Stimulated activated CD8-positive, alpha-beta memory T cell treated with anti-CD3 and anti-CD28 coated beads, Interleukin-7, amount 100 ng/mL, for 24 hours (primary cell): ENCODE measurements at regions not wholly inside any gene's neighbourhood (a gene's known extent, or its start where the extent isn't known, plus 50 kb on each side); places are given as distances from the start of the nearest gene placed in this dataset.
"Not testable (repeated sequence)": the region's sequence is repeated elsewhere in the genome, so short reads cannot be mapped to it uniquely, and the experiment has no call there.

Source experiments
- DNase-seq: peaks from one replicate; pipeline ENCODE4 v3.0.0-alpha.2; 2020; ENCODE audit warnings: low read depth

DNA sequence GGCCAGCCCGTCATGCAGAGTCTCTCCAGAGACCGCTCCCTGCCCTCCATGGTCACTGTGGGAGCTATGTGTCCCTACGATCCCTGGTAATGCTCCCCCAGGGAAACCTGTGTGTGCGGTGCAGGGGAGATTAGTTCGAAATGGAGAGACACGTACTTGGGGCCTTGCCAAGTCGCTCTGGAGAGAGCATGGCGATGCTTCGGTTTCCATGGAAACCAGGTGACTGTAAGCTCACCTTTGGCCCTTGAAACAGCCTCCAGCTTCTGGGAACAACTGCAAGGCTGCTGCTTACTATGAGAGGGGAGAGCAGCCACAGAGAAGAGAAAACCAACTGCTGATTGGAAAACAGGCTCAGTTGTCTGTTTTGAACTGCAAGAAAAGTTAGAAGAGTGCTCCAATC is 879.7 kb upstream of the EEF2KMT start:
- DNase-seq: no peak

DNA sequence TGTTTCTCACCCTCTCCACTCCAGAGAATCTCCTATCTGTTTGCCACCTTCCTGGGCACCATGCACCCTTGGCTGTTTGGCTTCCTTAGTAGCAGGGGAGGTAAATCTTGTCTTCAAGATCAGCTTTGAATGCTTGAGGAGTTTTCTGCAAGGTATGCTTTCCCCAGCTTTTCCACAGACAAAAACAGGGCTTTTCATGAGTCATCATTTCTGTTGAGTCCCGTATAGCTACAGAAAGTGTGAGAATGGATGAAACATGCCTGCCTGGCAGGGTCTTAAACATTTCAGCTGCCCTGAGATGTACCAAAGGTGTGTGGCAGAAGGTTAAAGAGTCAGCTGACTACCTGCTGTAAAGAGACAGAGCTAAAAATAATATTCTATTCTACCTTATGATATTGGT is 875.2 kb upstream of the EEF2KMT start:
- DNase-seq: no peak

DNA sequence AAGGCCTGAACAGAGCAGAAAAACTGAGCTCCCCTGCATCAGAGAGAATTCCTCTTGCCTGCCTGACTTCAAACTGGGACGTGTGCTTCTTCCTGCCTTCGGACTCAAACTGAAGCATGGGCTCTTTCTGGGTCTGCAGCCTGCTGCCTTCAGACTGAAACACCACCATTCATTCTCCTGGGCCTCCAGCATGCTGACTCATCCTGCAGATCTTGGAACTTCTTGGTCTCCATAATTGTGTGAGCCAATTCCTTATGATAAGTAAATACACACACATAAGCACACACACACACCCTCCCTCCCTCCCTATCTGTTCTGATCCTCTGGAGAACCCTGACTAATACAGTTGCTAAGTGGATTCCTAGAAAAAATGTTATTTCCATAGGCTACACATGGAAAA is 874.3 kb upstream of the EEF2KMT start:
- no peak for DNase-seq

DNA sequence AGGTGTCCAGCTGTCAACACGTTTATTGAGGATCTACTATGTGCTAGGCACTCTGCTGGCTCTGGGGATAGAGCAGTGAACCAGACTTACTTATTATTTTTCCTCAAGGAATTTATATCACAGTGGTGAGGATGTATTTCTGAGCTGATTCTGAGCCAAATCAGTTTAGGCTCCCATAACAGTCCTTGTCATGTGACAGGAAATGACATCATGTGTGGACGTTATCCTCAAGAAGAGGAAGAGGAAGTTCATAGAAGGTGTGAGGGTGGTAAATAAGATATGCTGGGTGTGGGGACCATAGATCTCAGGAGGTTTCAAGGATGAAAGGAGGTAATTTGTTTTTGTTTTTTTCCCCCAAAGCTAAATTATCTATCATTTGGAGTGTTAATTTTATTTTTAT is 873.5 kb upstream of the EEF2KMT start:
- no peak for DNase-seq

DNA sequence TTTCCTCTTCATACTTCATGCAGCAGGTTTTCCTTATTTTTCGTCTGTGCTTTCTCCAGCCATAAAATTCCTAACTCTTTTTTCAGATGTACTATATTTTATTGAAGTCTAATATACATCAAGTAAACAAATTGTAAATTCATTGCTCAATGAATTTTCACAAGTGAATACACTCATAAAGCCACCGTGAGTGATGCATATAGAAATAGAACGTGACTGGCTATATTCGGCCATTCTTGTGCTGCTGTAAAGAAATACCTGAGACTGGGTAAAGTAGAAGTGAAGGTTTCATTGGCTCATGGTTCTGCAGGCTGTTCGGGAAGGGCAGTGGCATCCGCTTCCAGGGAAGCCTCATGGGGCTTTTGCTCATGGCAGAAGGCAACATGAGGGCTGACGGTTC is 868.4 kb upstream of the EEF2KMT start:
- no peak for DNase-seq

DNA sequence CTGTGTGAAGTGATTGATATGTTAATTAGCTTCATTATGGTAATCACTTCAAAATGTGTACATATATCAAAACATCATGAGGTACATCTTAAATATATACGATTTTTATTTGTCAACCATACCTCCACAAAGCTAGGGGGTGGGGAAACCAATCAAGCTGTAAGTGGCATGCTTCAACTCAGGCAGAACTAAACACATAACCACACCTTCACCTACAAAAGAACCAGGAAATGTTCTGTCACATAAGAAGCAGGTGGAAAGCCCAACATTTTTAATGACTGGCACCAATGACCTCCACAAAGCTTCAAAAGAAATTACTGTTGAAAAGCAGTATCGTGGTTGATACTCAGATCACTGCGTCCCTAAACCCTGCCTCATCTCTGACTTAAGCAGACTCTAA is 867.7 kb upstream of the EEF2KMT start:
- DNase-seq: no peak

DNA sequence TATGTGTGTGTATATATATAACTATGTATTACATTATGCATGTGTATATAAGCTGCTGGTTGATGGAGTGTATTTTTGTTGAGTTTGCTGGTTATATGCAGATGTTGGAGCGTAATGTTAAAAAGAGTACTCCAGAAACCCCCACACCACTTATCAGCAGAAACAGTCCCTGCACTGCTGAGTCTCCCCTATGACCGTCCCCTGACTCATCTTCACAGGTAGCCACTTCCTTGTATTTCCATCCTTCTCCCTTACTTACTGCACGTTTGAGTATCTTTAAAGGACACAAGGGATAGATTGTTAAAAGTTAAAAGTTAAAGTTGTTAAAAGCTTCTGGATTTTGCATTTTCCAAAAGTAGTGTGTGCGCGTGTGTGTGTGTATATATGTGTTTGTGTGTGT is 853.9 kb upstream of the EEF2KMT start:
- no peak for DNase-seq

DNA sequence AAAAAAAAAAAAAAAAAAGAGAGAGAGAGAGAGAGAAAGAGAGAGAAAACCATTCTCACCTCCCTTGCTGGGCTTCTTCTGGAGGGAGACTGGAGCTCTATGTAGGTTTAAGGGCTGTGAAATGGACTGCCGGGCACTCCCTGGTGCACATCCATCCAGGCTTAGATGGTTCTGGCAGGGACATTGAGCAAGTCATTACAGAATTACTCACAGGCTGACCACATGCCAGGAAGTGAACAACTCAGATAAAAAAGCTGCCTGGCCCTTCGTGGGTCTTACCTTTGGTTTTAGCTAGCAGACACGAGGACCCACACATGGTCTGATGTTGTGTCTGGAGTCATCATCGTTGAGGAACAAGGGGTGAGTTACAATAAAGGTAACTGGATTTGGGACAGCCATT is 847.4 kb upstream of the EEF2KMT start:
- DNase-seq: no peak

DNA sequence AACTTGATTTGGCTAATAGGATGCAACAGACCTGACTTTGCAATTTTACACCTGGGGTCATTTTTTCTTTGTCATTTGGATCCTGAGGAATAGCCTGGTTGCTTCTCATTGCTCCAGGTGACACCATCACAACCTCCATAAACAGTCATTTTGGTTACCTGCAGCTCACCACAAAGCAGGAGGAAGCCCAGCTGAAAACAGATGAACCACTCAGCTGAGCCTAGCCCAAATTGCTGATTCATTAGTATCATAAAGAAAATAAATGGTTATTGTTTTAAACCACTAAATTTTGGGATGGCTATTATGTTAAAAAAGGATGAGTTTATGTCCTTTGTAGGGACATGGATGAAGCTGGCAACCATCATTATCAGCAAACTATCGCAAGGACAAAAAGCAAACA is 841.0 kb upstream of the EEF2KMT start:
- DNase-seq: no peak

DNA sequence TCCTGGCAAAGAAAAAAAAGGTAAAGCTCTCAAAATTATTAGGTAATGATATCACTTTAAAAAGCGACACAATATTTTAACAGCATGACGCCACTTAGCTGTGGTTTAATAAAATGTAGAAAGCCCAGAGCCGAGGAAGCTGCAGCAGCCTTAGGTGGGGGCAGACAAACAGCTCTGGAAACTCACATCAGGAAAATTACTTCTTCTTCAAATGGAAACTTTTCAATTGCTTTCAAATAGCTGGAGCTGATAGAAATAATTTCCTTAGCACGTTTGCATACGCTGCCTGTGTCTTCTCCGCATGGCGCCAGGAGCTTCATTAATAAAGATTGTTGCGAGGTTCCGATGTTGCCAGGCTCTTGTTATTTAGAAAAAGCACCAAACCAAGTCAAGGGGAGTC is 835.3 kb upstream of the EEF2KMT start:
- no peak for DNase-seq

DNA sequence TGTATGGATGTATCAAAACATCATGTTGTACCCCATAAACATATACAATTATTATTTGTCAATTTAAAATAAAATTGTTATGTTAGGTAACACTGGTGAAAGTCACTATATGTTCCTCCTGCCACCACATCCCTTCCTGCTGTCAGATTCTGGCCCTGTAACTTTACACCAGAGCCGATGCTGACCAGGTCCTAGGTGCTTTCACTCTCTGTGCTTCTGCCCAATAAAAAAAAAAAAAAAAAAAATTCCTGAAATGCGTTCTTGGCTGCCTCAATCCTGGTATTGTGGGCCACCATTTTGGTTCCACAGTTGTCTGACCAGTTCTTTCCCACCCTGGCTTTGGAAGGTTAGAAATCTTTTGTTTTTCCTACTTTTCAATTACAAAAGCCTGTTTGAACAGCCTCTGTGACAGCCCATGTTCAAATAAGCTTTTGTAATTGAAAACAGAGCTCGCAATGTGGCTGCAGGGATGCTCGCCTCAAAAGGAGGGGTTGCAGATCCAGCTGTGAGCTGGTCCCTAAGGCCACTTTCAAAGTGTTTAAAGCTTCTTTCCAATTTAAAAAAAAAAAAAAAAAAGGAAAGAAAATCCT is 831.0 kb upstream of the EEF2KMT start:
- DNase-seq: no peak

DNA sequence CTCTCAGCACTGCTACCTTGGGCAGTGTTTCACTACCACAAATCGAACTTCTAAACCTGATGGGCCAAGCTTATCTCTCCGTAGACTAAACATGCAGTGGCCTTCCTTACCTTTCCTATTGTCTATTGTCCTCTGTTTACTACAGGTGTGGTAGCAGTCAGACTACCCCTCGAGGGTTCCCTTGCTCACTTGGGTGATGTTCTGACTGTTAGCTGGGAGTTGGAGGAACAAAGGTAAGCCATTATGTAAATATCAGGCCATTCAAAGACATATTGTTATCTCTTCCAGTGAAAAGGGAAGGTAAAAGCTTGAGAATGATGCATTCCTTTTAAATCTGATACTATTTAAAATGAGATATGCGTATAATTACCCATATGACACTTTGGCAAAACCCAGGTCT is 828.3 kb upstream of the EEF2KMT start:
- no peak for DNase-seq

DNA sequence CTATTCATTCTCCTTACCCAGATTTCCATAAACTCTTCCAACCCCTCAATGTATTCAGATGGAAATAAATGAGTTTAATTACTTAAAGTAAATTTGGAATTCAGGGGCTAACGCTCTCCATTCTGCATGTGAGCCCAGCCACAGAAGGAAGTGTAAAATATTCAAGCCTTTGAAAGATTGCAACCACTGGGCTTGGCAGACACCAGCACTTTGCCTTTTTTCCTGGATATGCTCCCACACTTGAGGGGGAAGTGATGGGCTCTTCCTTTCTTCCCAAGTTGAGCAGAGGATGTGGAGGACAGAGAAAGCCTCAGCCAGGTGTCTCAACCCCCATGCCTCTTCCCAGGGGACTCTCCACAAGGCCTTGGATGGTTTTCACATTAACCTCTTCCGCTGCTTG is 825.1 kb upstream of the EEF2KMT start:
- no peak for DNase-seq

DNA sequence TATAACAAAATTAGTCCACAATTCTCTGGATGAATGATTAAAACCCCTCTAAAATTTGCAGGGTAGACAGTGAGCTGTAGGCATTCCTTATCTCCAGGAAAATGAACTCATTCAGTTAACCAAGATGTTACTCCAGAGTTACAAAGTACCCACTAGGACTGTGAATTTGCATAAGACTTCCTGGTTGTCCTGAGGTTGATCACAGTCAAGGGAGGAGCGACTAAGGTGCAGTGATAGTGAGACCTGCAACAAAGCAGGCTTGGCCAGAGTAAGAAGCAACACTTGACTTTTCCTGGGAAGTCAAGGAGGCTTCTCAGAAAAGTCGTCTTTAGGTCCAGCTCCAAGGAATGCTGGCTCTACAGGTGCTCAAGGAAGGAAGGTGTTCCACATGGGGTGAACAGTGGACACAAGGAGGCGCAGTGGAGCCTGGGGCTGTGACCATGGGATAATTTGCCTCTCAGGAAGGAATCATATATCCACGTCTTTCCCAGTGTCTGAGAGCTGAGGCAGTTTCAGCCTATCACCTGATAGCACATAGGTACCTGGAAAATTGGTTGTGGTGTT is 821.1 kb upstream of the EEF2KMT start:
- DNase-seq: no peak

DNA sequence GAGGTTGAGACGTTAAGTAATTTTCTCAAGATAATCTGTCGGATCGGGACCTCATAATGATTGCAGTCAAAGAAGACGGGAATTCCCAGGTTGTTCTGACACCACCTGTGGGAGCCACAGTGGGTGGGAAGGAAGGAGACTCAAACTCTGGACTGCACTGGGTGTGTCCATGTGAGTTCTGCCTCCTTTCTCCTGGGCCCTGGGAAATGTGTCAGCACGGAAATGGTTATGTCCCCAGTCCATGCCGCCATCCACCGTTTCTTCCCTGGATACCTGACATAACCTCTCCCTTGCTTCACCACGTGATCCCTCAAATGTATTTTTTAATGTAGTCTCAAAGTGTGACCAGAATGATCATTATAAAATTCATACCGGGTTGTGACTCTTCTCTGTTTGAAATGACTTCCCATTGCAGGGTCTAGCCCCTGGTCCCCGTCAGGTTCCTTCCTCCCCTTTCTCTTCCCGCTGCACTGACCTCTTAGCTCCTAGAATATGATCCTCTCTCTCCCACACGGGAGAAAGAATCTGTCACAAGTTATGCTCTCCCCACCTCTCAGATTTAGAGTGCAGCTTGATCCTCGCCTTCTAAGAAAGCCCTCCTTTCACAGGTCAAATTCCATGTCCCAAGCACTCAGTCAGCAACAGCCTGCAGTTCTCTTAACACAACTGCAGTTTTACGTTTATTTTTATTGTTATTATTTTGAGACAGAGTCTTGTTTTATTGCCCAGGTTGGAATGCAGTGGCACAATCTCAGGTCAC is 820.0 kb upstream of the EEF2KMT start:
- DNase-seq: no peak

DNA sequence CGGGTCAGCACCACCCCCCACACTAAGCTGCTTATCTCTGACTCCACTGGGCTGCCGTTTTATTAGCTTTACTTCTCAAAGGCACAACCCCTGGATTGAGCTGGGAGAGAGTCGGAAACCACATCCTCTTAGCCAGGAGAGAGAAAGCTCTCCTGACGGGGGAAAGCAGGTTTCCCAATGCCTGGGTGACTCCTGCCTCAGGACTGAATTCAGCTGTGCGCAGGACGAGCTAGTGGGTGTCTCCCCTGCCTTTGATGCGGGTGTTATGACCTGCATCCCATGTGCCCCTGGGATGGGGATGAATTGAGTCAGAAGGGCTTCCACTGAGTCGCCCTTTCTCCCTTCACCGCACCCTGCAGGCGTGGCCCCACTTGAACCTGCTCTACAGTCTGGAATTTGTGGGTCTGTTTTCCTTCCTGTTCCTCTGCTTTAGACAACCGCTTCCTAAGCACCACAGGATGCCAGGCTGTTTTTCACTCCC is 819.2 kb upstream of the EEF2KMT start:
- DNase-seq: no peak

DNA sequence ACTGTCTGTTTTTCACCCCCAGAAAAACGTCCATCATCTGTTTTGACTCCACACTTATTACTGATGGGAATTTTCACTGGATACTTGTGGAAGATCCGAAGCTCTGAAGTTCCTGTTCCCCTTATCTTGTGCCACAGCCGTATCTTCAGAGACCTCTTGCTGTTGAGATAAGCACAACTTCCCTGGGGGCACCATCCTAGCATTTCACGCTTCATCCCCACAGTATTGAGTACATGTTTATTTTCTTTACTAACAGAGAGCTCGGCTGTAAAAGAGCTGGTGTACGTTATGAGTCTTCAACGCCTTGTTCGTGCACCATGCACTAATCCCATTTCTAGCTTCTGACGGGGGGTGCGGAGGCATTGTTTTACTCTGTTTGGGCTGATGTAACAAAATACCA is 813.6 kb upstream of the EEF2KMT start:
- no peak for DNase-seq

DNA sequence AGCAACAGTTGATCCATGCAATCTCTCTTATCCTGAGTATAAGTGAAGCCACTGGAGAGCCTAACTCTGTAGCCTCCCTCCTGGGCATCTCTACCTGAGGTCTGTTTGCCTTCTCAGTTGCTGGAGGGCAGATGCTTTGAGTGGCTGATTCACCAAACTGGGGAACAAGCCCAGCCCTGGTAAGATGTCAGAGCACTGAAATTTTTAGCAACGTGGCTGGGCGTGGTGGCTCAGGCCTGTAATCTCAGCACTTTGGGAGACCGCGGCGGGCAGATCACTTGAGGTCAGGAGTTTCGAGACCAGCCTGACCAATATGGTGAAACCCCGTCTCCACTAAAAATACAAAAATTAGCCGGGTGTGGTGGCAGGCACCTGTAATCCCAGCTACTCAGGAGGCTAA is 812.0 kb upstream of the EEF2KMT start:
- not testable (repeated sequence) for DNase-seq

DNA sequence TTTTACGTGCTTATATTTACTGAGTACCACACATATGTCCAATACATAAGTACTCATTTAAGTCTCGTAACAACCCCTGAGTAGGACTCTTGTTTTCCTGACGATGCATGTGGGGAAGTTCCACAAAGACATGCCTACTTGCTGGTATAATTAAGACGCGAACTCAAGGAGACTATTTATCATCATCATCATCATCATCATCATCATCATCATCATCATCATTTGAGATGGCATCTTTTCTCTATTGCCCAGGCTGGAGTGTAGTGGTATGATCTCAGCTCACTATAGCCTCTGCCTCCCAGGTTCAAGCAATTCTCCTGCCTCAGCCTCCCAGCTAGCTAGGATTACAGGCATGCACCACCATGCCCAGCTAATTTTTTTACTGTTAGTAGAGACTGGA is 809.9 kb upstream of the EEF2KMT start:
- no peak for DNase-seq

DNA sequence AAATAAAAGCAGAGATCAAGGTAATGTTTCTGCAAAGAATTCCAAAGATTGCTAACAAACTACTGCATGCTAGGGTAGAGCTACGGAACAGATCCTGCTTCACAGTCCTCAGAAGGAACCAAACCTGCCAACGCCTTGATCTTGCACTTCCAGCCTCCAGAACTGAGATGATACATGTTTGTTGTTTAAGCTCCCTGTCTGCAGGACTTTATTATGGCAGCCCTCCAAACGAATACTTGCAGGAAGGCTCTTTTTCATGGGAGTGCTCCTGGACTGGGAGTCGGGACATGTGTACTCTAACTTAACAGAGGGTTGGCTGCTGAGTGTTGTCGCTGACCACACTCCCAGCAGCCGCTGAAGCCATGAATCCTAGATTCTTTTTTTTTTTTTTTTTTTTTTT is 808.8 kb upstream of the EEF2KMT start:
- DNase-seq: no peak

DNA sequence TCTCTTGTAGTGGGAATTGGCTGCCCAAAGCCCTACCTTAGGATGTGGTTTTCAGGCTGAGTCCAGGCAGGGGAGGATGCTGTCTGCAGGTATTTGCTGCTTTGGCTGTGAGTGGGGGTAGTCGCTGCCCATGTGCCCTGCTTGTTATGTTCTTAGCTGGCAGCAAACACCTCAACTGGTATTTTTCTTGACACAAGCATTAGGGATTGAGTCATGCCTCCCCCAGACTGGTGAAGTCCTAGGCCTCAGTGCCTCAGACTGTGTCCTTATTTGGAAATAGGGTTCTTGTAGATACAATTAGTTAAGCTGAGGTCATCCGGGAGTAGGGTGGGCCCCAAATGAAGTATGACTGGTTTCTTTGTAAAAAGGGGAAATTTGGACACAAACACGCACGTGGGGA is 808.3 kb upstream of the EEF2KMT start:
- DNase-seq: no peak

DNA sequence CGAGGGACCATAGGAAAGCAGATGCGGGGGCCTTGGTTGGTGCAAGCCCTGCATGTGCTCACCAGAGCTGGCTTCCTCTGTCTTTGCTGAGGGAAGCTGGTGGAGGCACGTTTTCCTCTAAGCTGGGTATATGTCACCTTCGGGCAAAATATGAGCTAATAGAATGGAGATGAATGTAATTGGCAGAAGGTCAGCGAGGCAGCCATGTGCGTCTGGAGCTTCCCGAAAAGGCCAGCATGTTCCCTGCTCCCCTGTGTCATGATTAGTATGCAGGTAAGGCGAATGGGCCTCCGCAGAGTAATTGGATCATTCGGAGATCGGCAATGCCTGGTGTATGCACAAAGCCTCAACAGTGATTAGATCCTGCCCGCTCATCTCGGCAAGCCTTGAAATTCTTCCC is 806.2 kb upstream of the EEF2KMT start:
- no peak for DNase-seq

DNA sequence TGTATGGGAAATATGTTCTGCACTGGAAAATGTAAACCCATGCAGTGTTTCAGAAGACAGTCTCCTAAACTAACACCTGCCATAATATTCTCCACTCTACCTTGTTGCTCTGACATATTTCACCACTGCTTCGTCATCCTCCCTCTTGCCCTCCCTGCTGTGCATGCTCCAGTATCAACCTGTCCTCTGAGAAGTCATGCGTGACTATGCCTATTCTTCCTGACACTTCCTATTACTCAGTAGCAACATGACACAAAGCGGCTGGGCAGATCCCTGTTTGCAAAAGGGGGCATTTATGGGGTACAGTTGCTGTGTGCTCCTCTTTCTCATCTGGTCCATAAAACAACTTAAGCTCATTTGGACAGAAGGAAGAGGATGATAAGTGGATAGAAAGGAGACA is 805.6 kb upstream of the EEF2KMT start:
- DNase-seq: no peak

DNA sequence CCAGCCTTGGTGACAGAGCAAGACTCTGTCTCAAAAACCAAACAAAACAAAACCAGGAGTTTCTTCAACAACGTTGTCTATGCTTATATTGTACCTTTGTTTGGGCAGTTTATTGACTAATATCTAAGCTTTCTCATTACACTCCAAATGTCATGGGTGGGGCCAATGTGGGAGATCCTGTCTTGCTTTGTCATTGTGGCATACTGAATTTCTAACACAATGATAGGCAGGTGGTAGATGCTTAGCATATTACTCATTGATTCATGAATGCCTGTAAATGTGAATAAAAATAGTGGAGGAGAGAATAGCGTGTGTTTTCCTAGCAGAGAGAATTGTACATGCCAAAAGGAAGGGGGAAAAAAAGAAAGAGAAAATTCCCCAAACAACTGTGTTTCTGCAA is 802.5 kb upstream of the EEF2KMT start:
- no peak for DNase-seq
